MG63 (cell line): ENCODE measurements at regions not wholly inside any gene's neighbourhood (a gene's known extent, or its start where the extent isn't known, plus 50 kb on each side); places are given as distances from the start of the nearest gene placed in this dataset.
A peak's percentile ranks its signal among the peaks of the same experiment; 100 is the strongest.

Experiments
- DNase-seq: peaks from one replicate; pipeline ENCODE4 v3.0.0-alpha.2; 2020
- H3K27me3 ChIP-seq: fragments of 250-450 bp; sonication (Bioruptor Pico); 2 replicates; pipeline ENCODE4 v1.5.1; 2020; ENCODE audit warnings: mild to moderate bottlenecking, moderate library complexity
- H3K36me3 ChIP-seq: fragments of 250-450 bp; sonication (Bioruptor Pico); 2 replicates; pipeline ENCODE4 v1.5.1; 2020; ENCODE audit warnings: mild to moderate bottlenecking, moderate library complexity
- H3K4me3 ChIP-seq: fragments of 250-450 bp; sonication (Bioruptor Pico); 2 replicates; pipeline ENCODE4 v1.5.1; 2020; ENCODE audit warnings: mild to moderate bottlenecking, moderate library complexity
- H3K9me3 ChIP-seq: fragments of 250-450 bp; sonication (Bioruptor Pico); 2 replicates; pipeline ENCODE4 v1.5.1; 2020; ENCODE audit warnings: mild to moderate bottlenecking, moderate library complexity

DNA sequence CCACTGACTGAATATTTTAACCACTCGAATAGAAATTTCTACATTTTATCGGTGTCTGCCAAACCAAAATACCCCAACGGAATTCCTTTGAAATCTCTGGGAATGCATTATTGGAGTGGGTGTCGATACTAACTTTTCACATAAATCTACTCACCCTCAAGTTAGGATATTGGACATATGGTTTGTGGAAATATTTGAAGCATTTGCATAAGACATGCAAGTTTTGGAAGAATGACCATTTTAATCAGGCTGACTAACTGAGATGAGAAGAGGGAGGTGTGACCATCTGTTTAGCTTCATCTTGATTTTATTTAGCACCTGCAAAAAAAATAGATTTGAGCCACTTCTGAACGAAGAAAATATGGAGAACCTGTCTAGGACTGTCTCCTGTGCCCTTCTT lies 61.2 kb downstream of the KLF6 start:
- no peaks in the 10 kb centered on the region for H3K36me3 ChIP-seq
- DNase-seq, result no peak

GRCh38 chr10:3720228-3721019 lies 64.6 kb downstream of the KLF6 start:
- DNase-seq, result peak; percentile 11
- no peaks in the 10 kb centered on the region for H3K9me3 ChIP-seq
- no peaks in the 10 kb centered on the region; the same call in 1 of the 2 replicates for H3K27me3 ChIP-seq
- H3K36me3 ChIP-seq, result no peaks in the 10 kb centered on the region
- no peak overlapping the region for H3K4me3 ChIP-seq

More for the DNA sequence above, 61.2 kb downstream of the KLF6 start:
- Histone ChIP-seq H3K27me3 (no peaks in the 10 kb centered on the region; the same call in 1 of the 2 replicates), H3K9me3 (no peaks in the 10 kb centered on the region), H3K4me3 (no peak overlapping the region)

GRCh38 chr10:3719024-3719843 lies 65.8 kb downstream of the KLF6 start:
- Histone ChIP-seq H3K36me3 (no peaks in the 10 kb centered on the region), H3K4me3 (no peak overlapping the region), H3K27me3 (no peaks in the 10 kb centered on the region; the same call in 1 of the 2 replicates), H3K9me3 (no peaks in the 10 kb centered on the region)
- no peak for DNase-seq

DNA sequence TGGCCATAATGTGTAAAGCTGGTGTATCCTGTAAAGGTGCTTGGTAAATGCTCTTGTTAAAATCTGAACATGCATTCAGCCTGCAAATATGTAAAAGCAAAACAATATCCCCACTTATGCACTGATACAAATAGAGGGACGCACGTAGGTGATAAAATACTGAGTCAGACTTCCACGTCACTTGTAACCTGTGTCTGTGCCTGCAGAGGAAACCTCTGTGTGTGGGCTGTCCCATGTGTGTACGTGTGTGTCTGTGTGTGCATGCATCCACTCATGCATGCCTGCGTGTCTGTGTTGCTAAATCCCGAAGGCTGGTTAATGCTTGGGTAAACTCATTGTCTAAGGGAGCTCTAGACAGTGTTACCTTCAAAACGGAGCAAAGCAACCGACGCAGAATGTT lies 68.9 kb downstream of the KLF6 start:
- no peak for DNase-seq
- Histone ChIP-seq H3K4me3 (no peak overlapping the region), H3K9me3 (no peaks in the 10 kb centered on the region), H3K27me3 (no peaks in the 10 kb centered on the region), H3K36me3 (no peaks in the 10 kb centered on the region)

GRCh38 chr10:3714967-3715366 lies 70.0 kb downstream of the KLF6 start:
- H3K27me3 ChIP-seq, result no peaks in the 10 kb centered on the region
- DNase-seq, result no peak
- H3K4me3 ChIP-seq, result no peak overlapping the region
- no peaks in the 10 kb centered on the region for H3K36me3 ChIP-seq
- no peaks in the 10 kb centered on the region for H3K9me3 ChIP-seq

DNA sequence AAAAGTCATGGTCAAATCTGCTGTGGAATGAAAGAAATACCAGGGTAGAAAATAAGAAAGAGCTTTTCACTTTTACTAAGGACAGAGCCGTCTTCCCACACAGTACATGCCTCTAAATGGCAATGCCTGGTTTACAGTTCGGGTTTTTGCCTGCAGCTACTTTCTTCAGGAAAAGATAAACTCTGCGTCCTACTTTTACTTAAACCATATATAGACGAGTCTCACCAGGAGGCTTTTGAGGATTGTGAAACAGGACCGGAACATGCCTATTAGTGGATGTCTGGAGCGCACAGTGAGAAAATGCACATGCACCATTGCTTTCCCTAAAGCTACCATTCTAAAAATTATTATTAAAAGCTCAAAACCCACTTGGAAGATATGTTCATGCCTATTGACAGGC lies 70.5 kb downstream of the KLF6 start:
- Histone ChIP-seq H3K4me3 (no peak overlapping the region), H3K9me3 (no peaks in the 10 kb centered on the region), H3K27me3 (no peaks in the 10 kb centered on the region), H3K36me3 (no peaks in the 10 kb centered on the region)
- DNase-seq, result no peak

GRCh38 chr10:3712707-3713106 lies 72.3 kb downstream of the KLF6 start:
- Histone ChIP-seq H3K4me3 (no peak overlapping the region), H3K9me3 (no peaks in the 10 kb centered on the region), H3K27me3 (no peaks in the 10 kb centered on the region), H3K36me3 (no peaks in the 10 kb centered on the region)
- no peak for DNase-seq

GRCh38 chr10:3711918-3712317 lies 73.1 kb downstream of the KLF6 start:
- Histone ChIP-seq H3K4me3 (no peak overlapping the region), H3K27me3 (no peaks in the 10 kb centered on the region), H3K9me3 (no peaks in the 10 kb centered on the region), H3K36me3 (no peaks in the 10 kb centered on the region)
- no peak for DNase-seq

GRCh38 chr10:3710764-3711163 lies 74.2 kb downstream of the KLF6 start:
- no peak for DNase-seq
- H3K36me3 ChIP-seq, result no peaks in the 10 kb centered on the region
- H3K9me3 ChIP-seq, result no peaks in the 10 kb centered on the region
- no peak overlapping the region for H3K4me3 ChIP-seq
- H3K27me3 ChIP-seq, result no peaks in the 10 kb centered on the region

- no peaks in the 10 kb centered on the region for H3K9me3 ChIP-seq
- DNase-seq, result no peak
- no peaks in the 10 kb centered on the region for H3K27me3 ChIP-seq
- no peak overlapping the region for H3K4me3 ChIP-seq
- H3K36me3 ChIP-seq, result no peaks in the 10 kb centered on the region
Observed at GRCh38 chr10:3709456-3710060, 75.5 kb downstream of the KLF6 start.

DNA sequence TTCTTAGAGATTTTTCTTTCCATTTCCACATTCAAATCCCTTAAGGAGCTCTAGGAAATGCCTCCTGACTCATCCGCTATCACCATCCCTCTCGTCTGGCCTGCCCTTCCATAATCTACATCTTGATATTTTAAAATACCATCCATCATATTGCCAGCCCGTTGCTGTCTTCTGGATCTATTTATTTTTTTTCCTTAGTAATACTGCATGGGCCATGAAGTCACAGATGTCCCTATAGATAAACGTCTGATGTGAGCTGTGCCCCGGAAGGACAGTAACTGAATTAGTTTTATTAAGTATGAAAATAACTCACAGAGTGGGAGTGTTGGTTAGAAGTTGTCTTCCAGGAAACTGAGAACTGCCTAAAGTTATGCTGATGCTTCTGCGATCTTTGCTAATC lies 76.2 kb downstream of the KLF6 start:
- no peak for DNase-seq
- Histone ChIP-seq H3K9me3 (no peaks in the 10 kb centered on the region), H3K36me3 (no peaks in the 10 kb centered on the region), H3K27me3 (no peaks in the 10 kb centered on the region), H3K4me3 (no peak overlapping the region)

DNA sequence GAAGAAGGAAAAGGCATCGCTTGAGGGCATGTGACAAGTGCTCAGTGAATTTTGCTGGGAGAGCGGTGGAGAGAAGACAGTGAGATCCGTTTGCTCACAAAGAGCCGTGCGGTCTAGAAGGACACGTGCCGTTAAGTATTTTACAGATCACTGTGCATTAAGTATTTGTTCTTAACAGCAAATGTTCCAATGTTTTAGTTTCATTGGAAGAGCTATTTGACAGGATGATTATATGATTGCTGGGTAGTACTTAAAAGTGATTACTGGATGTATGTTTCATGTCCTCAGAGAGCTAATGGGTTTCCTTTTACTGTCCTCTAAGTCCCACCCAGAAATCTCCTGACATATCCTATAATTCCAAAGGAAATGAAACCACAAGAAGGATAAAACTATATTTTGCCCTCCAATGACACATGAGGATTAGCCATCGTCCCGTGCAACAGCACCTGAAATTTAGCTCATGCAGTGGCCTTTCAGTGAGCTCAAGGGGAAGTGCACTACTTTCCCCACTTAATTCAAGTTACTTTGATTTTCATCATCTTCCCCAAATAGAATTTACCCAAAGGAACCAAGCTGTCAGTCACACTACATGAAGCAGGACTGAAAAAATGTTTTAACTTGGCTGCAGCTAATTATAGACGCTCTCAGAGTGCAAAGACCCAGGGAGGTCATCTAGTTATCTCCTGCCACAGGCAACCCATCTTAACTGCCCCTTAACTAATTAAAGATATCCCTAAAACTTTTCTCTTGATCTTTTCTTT lies 80.3 kb downstream of the KLF6 start:
- H3K4me3 ChIP-seq, result no peak overlapping the region
- DNase-seq, result no peak
- H3K36me3 ChIP-seq, result no peaks in the 10 kb centered on the region
- no peaks in the 10 kb centered on the region for H3K9me3 ChIP-seq
- H3K27me3 ChIP-seq, result no peaks in the 10 kb centered on the region

- DNase-seq, result no peak
- H3K9me3 ChIP-seq, result no peaks in the 10 kb centered on the region
- H3K36me3 ChIP-seq, result no peaks in the 10 kb centered on the region
- no peak overlapping the region for H3K4me3 ChIP-seq
- H3K27me3 ChIP-seq, result no peaks in the 10 kb centered on the region
Observed at GRCh38 chr10:3702569-3702968, 82.4 kb downstream of the KLF6 start.

DNA sequence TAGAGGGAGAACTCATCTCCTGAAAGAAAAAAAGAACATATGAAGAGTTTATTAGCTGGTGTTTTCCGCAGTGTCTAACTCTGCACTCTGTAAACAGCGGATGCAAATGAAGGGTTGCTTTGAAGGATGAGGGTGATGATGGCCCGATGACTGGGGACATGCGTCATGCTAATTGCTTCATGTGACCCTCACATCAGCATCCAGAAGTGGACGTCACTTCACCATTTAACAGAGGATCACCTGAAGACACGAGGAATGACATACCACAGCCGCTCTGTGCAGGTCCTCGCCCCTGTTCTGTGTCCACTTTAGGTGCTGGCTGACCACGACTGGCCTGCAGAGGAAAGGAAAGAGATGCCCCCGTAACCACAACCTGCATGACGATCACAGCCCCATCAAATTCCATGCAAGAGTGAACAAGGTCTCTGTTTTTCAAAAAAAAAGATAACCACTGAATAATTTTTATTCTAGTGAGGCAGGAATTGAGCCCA lies 82.9 kb downstream of the KLF6 start:
- H3K4me3 ChIP-seq, result no peak overlapping the region
- no peaks in the 10 kb centered on the region for H3K36me3 ChIP-seq
- no peaks in the 10 kb centered on the region for H3K27me3 ChIP-seq
- H3K9me3 ChIP-seq, result no peaks in the 10 kb centered on the region
- DNase-seq, result no peak

DNA sequence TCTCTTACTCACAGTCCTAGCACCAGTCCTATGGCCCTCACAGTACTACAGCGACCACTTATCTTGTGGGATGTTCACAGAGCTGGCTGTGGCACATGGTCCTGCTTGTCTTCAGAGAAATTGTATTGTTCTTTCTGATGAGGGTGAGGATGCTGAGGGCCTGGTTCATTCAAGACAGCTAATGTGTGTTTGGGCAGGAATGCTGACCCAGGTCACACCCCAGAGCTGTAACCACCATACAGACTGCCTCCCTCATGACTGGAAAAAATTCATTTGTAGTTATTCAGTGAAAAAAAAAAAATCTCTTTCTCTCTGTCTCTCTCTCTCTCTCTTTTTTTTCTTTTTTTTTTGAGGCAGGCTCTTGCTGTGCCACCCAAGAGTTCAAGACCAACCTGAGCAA lies 83.5 kb downstream of the KLF6 start:
- no peaks in the 10 kb centered on the region for H3K27me3 ChIP-seq
- DNase-seq, result no peak

DNA sequence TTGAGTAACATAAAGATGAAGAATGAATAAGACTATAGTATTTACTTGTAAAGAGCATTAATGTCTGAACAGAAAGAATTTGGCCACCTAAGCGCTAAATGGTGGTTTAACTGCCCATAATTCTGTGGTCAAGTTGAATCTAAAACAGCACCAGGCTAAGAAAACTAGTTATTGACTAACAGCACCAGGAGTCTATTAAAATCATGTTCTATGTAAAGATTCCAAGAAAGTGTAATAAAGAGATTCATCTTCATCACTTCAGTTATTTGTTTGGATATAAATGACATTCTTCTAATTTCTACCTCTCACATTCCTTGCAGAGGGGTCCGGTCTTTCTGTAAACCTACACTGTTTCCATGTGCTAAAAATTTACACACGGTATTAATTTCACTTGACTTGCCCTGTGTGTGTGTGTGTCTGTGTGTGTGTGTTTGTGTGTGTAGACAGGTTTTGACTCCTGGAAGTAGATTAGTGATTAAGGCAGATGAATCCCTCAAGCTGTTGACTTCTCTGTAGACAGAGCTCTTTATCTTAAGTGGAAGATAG lies 84.4 kb downstream of the KLF6 start:
- no peaks in the 10 kb centered on the region for H3K9me3 ChIP-seq
- DNase-seq, result no peak
- no peaks in the 10 kb centered on the region for H3K36me3 ChIP-seq
- H3K4me3 ChIP-seq, result no peak overlapping the region
- H3K27me3 ChIP-seq, result no peaks in the 10 kb centered on the region

More for the DNA sequence above, 83.5 kb downstream of the KLF6 start:
- no peaks in the 10 kb centered on the region for H3K9me3 ChIP-seq
- no peak overlapping the region for H3K4me3 ChIP-seq
- H3K36me3 ChIP-seq, result no peaks in the 10 kb centered on the region
